AG09319 (cell line): ENCODE measurements at regions not wholly inside any gene's neighbourhood (a gene's known extent, or its start where the extent isn't known, plus 50 kb on each side); places are given as distances from the start of the nearest gene placed in this dataset.

Experiments used
- DNase-seq: peaks from one replicate; pipeline ENCODE4 v3.0.0-alpha.2; 2010; ENCODE audit warnings: low read depth; ENCODE audit errors: extremely low read depth
- TF ChIP-seq, protein P1 (sequence below): IDR thresholded peaks from 2 replicates; pipeline ENCODE4 v1.5.1; 2011; ENCODE audit warnings: low read depth, mild to moderate bottlenecking, inconsistent platforms, low read length, moderate library complexity

DNA sequence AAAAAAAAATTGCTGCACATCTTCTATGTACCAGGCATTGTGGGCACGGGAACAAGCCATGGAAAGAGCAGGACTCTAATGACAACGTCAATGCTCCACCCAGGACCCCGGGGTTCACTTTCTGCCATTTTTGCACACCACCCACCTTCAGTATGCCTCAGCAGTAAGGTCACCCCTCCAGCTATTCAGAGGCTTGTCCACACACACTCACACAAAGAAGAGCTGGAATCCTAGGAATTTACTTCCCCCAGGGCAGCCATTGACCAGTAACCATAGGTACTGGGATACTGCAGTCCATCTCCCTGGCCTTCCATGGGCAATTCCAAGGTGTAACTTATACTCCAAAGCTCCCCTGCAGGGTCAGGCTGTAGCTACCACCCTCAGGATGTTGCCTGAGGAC lies 170.8 kb downstream of the SUCLG1 start:
- TF ChIP-seq, protein P1, sequence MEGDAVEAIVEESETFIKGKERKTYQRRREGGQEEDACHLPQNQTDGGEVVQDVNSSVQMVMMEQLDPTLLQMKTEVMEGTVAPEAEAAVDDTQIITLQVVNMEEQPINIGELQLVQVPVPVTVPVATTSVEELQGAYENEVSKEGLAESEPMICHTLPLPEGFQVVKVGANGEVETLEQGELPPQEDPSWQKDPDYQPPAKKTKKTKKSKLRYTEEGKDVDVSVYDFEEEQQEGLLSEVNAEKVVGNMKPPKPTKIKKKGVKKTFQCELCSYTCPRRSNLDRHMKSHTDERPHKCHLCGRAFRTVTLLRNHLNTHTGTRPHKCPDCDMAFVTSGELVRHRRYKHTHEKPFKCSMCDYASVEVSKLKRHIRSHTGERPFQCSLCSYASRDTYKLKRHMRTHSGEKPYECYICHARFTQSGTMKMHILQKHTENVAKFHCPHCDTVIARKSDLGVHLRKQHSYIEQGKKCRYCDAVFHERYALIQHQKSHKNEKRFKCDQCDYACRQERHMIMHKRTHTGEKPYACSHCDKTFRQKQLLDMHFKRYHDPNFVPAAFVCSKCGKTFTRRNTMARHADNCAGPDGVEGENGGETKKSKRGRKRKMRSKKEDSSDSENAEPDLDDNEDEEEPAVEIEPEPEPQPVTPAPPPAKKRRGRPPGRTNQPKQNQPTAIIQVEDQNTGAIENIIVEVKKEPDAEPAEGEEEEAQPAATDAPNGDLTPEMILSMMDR = no peak
- no peak for DNase-seq

DNA sequence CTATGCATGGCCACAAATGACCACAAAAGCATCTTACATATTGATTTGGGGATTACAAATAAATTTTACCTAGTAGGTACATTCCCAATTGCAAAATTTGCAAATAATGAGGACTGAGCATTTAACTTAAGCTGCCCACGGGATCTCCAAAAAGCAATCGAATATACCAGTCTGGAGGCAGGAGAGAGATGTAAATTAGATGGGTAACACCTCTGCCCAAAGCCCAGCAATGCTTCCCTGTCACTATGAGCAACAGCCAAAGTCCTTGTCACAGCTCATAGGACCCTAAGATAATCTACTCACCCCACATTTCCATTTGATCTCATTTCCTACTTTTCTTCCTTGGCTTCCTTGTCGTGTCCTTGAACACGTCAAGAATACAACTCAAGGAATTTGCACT lies 172.2 kb downstream of the SUCLG1 start:
- TF ChIP-seq, protein P1 = no peak
- DNase-seq = no peak

DNA sequence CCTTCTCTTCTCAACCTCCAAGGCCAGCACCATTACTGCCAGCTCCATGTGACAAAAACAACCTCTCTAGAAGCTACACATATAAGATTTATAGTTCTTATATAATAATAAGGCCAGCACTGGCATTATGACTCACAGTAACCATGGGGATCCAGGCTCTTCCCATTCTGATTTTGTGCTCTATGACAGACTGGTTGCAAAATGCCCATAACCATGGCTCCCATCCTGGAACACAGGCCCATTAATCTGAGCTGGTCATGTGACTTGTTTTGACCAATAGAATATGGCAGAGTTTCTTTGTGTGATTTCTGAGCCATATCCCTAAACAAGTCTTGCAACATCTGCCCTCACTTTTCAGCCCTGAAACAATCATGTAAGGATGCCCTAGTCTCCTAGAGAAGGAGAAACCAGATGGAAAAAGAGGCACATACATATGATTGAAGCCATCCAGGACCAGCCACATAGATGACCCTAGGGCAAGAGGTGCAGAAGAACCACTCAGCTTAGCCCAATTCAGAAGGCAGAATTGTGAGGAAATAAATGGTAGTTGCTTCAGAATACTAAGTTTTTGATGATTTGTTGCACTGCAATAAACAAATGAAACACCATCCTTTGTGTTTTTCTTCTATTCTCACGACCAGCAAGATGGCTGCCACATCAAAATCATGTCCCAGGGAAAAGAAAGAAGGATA lies 173.9 kb downstream of the SUCLG1 start:
- TF ChIP-seq, protein P1 = no peak
- no peak for DNase-seq

DNA sequence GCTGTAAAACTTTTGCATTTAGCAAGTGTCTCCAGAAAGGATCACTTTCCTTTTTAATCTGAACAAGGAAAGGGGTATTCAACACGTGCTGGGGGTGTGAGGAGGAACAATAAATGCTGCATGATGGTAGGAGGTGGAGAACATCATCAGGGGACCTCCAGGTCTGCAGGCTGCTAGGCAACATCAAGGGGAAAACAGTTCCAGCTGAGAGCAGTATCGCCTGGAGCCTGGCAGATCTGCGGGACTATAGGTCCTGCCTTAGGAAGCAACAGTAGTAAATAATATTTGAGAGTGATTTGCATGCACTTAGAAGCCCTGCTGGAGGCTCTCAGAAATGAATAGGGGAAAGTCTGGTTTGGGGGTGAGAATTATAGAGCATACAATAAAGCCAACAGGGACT lies 175.6 kb downstream of the SUCLG1 start:
- no peak for DNase-seq
- TF ChIP-seq, protein P1 = no peak

DNA sequence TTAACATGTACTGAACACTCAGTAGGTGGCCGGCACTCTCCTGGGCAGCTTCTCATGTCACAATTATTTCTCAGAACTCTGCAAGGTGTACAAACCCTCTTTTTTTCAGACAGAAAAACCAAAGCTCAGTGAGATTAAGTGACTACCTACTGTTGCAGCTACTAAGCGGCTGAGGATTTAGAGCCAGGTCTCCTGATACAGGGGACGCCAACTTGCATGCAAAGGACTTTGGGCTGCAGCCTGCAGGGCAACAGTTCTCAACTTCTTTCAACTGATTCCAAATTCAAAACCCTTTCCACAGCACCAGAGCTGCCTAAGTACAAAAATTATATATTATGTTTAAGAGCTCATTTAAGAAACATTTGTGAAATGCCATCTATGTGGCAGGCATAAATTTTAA lies 177.6 kb downstream of the SUCLG1 start:
- TF ChIP-seq, protein P1 = no peak
- no peak for DNase-seq

DNA sequence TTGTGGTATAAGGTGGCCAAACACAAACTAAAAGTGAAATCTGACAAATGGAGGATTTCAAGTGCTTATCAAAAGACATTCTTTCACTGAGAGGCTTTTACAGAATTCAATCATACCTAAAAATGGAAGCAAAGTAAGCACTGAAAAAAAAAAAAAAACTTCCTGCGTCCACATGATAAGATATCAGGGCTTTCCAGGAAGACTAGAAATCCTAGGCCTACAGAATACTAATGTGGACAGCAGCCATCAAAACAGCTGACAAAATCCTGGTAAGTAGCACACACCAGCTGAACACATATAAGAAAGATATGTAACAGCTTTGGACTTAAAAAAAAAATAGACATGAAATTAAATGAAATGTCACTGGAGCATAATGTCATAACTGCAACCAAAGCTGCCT lies 178.2 kb downstream of the SUCLG1 start:
- no peak for DNase-seq

DNA sequence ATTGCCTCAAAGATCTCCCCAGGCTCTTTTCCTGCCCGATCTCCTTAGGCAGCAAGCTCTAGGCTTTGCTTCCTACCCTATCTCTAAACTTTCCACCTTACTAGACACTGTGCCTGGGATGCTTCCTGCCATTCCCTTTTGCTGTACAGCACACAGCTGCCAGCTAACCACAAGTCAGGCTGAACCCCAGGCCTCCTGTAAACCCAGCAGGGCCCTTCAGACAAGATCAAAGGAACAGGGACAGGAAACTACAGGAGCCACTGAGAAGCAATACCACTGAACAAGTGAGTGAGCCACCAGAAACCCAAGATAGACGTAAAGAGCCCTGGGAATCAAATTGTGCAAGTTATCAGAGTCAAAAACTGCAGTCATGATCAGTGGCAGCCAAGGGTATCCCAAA lies 180.7 kb downstream of the SUCLG1 start:
- TF ChIP-seq, protein P1 = no peak
- DNase-seq = no peak

More for the DNA sequence above, 178.2 kb downstream of the SUCLG1 start:
- TF ChIP-seq, protein P1 = no peak
